Right lobe of liver (tissue), 6 donors: ENCODE measurements at regions not wholly inside any gene's neighbourhood (a gene's known extent, or its start where the extent isn't known, plus 50 kb on each side); places are given as distances from the start of the nearest gene placed in this dataset.

Experiments used
- ATAC-seq, 4 donors: fragments of 200-7000 bp; cut with Tn5 transposase; one replicate each; pipeline ENCODE4 v1.9.1; 2020; ENCODE audit warnings: mild to moderate bottlenecking in 4 of 4, moderate library complexity in 4 of 4
- DNase-seq, 3 donors: peaks; one replicate each; pipeline ENCODE4 v3.0.0-alpha.2; 2020
- H3K27ac ChIP-seq, 3 donors: fragments of 200-600 bp; one replicate each; pipeline ENCODE4 v1.8.0; 2022
- H3K27me3 ChIP-seq, 2 donors: fragments of 200-600 bp; one replicate each; pipeline ENCODE4 v1.8.0; 2022
- H3K36me3 ChIP-seq, 4 donors: fragments of 200-600 bp; sonication (generic) in 1 of 4; one replicate each; pipeline versions ENCODE4 v1.5.1 to v1.8.0; 2017 to 2022; ENCODE audit warnings: control low read depth in 1 of 4
- H3K4me1 ChIP-seq, 4 donors: fragments of 200-600 bp; sonication (generic) in 1 of 4; one replicate each; pipeline versions ENCODE4 v1.5.1 to v1.8.0; 2017 to 2022; ENCODE audit warnings: control low read depth in 1 of 4
- H3K4me3 ChIP-seq, 3 donors: fragments of 200-600 bp; one replicate each; pipeline ENCODE4 v1.8.0; 2022
- H3K9me3 ChIP-seq, 4 donors: fragments of 200-600 bp; sonication (generic) in 1 of 4; one replicate each; pipeline versions ENCODE4 v1.5.1 to v1.8.0; 2017 to 2022; ENCODE audit warnings: control low read depth in 1 of 4
- POLR2A ChIP-seq: fragments of 450-650 bp; IDR thresholded peaks from one replicate; pipeline ENCODE4 v1.6.1; 2017; ENCODE audit warnings: antibody characterized with exemption, mild to moderate bottlenecking
- WGBS: methylation state at CpG from one replicate; pipeline ENCODE4 v1.1.6; 2018; ENCODE audit warnings: low coverage, low lambda C conversion rate; ENCODE audit not compliant: insufficient coverage; ENCODE audit errors: missing lambda C conversion rate; 5-methylcytosine and 5-hydroxymethylcytosine counted together
- intact Hi-C, 2 donors: fragments of 100-400 bp; cut with DNase I; formaldehyde crosslinking; loops; one replicate each; pipeline versions ENCODE4 v1.11.2 to v1.14.1; 2022
- TF ChIP-seq, protein P1 (sequence below), 4 donors: fragments of 200-600 bp in 3 of 4; fragments of 450-650 bp in 1 of 4; IDR thresholded peaks; one replicate each; pipeline versions ENCODE4 v1.5.1 to v1.8.0; 2016 to 2022; ENCODE audit warnings: antibody characterized with exemption in 4 of 4, mild to moderate bottlenecking in 2 of 4
- donor health status: DM: no; HTN: yes; CAD: no.
- donor health status: DM: no; HTN: no; CAD: no.
- donor health status: DM: no; HTN: no; CAD: no.
- donor health status: DM: no; HTN: yes; CAD: no.
- donor health status: DM: no; HTN: yes; CAD: no.

DNA sequence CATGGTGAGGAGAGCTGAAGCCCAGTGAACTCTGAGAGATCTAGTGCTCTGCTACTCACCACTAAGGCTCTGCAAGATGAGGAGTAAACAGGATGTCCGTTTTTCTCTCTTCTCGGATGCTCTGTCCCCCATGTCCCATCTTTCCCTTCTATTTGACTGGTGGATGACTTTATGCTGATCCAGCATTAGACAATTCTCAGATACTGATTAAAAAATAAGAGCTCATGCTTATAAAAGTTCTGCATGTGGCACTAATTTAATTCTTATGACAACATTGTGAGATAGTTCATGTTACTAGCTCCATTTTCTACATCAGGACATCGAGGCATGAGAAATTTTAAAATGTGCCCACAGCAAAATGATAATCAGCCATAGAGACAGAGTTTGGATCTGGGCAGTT, 77.0 kb downstream of the HMHB1 start:
- H3K27ac ChIP-seq = no peak overlapping the region
- H3K9me3 ChIP-seq = no peaks in the 10 kb centered on the region
- WGBS = 81% methylated on average over 3 of the region's 3 CpGs
- no peaks in the 10 kb centered on the region for H3K27me3 ChIP-seq
- ATAC-seq (no peak), DNase-seq (no peak)
- intact Hi-C loops = no loop called here
- TF ChIP-seq POLR2A = no peak
- TF ChIP-seq, protein P1, sequence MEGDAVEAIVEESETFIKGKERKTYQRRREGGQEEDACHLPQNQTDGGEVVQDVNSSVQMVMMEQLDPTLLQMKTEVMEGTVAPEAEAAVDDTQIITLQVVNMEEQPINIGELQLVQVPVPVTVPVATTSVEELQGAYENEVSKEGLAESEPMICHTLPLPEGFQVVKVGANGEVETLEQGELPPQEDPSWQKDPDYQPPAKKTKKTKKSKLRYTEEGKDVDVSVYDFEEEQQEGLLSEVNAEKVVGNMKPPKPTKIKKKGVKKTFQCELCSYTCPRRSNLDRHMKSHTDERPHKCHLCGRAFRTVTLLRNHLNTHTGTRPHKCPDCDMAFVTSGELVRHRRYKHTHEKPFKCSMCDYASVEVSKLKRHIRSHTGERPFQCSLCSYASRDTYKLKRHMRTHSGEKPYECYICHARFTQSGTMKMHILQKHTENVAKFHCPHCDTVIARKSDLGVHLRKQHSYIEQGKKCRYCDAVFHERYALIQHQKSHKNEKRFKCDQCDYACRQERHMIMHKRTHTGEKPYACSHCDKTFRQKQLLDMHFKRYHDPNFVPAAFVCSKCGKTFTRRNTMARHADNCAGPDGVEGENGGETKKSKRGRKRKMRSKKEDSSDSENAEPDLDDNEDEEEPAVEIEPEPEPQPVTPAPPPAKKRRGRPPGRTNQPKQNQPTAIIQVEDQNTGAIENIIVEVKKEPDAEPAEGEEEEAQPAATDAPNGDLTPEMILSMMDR (IDR thresholded peaks at IDR 0.05) = no peak
- no peak overlapping the region for H3K4me3 ChIP-seq
- H3K36me3 ChIP-seq = no peaks in the 10 kb centered on the region
- H3K4me1 ChIP-seq = no peaks in the 10 kb centered on the region

DNA sequence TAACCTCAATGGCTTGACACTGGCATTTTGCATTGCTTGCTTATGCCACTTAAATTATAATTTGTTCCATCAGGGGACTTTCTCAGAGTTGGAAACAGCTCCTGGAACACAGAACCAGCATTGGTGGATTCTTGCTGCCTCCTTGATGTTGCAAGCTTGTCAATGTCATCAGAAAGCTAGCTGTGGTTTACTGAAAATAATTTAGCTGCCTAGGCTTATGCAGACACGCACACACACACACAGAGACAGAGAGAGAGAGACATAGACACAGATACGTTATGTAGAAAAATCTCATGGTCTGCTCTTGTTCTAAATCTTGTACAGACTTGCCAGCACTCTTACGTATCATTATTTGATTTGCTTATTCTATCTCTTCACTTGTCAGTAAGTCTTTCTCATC, 78.0 kb downstream of the HMHB1 start:
- 87% methylated on average over 3 of the region's 3 CpGs for WGBS
- no peak overlapping the region for H3K4me3 ChIP-seq
- H3K36me3 ChIP-seq = no peaks in the 10 kb centered on the region
- no peaks in the 10 kb centered on the region for H3K9me3 ChIP-seq
- no peak overlapping the region for H3K27ac ChIP-seq
- TF ChIP-seq, protein P1 (IDR thresholded peaks at IDR 0.05) = no peak
- no peak for TF ChIP-seq POLR2A
- intact Hi-C loops = no loop called here
- ATAC-seq (no peak), DNase-seq (no peak)
- H3K27me3 ChIP-seq = no peaks in the 10 kb centered on the region
- H3K4me1 ChIP-seq = no peaks in the 10 kb centered on the region

DNA sequence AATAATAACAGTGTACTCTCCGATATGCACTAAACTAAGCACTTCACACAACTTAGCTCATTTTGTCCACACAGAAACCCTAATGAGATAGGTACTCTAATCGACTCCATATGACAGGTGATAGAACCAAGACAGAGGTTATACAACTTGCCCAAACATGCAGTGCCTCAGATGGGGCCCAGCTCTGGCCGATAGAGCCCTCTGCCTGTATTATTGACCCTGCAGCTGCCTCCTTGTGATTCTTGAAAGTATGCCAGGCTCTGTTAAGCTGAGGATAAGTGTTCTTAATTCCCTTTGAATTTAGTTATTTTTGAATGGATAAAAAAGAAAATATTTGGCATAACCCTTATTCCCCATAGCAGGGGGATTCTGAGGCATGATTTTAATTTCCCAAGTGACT, 78.5 kb downstream of the HMHB1 start:
- ATAC-seq = no peak
- no peaks in the 10 kb centered on the region for H3K36me3 ChIP-seq
- DNase-seq = no peak
- no peak overlapping the region for H3K27ac ChIP-seq
- 52% methylated on average over 3 of the region's 3 CpGs for WGBS
- no peaks in the 10 kb centered on the region for H3K27me3 ChIP-seq
- H3K4me3 ChIP-seq = no peak overlapping the region
- H3K4me1 ChIP-seq = no peaks in the 10 kb centered on the region
- intact Hi-C loops = no loop called here
- H3K9me3 ChIP-seq = no peaks in the 10 kb centered on the region
- no peak for TF ChIP-seq POLR2A
- TF ChIP-seq, protein P1 (IDR thresholded peaks at IDR 0.05) = no peak

DNA sequence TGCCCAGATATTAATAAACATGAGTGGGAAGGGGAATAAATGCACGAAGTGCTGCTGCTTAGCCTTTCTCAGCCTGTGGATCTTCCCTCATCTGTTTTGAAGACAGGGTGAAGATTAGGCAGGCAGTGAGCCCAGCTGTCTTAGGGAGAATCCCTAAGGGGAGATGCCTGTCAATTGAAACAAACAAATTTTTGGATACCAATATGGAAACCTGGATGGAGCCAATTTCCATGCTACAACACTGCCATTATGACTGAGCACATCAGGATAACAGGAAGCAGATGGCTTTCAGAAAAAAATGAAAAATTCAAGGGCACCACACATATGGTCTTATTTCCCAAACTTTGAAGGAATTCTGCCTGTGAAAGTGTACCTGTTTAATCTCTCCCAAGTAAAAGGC, 80.3 kb downstream of the HMHB1 start:
- TF ChIP-seq, protein P1 (IDR thresholded peaks at IDR 0.05) = no peak
- TF ChIP-seq POLR2A = no peak
- peaks cover 0 to 6% (median 0%) of the 10 kb centered on the region in 4 donors for H3K4me1 ChIP-seq
- H3K9me3 ChIP-seq = no peaks in the 10 kb centered on the region
- 86% methylated on average over 1 of the region's 1 CpG for WGBS
- H3K36me3 ChIP-seq = no peaks in the 10 kb centered on the region
- DNase-seq (no peak), ATAC-seq (no peak)
- no peak overlapping the region for H3K27ac ChIP-seq
- H3K4me3 ChIP-seq = no peak overlapping the region
- no peaks in the 10 kb centered on the region for H3K27me3 ChIP-seq
- intact Hi-C loops = no loop called here

DNA sequence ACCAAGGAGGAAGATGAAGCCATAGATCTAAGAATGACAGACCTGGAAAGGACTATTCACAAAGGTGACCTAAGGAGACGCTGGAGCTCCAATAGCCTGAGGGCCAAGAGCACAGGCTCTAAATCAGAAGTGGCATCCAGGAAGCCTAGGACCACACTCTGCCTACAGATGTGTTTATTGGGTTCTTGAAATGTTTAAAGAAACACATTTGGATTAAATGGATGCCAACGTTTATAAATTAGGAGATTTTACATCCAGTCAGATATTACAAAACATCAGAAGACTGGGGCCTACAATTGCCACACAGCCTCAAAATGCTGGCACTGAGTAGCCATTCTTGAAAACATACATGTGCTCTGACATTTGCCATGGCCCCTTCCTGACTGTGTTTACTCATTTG, 80.9 kb downstream of the HMHB1 start:
- DNase-seq (no peak), ATAC-seq (no peak)
- no peaks in the 10 kb centered on the region for H3K9me3 ChIP-seq
- H3K36me3 ChIP-seq = no peaks in the 10 kb centered on the region
- no peak for TF ChIP-seq POLR2A
- TF ChIP-seq, protein P1 (IDR thresholded peaks at IDR 0.05) = no peak
- H3K27me3 ChIP-seq = no peaks in the 10 kb centered on the region
- WGBS = 67% methylated on average over 2 of the region's 2 CpGs
- no peak overlapping the region for H3K27ac ChIP-seq
- H3K4me3 ChIP-seq = no peak overlapping the region
- peaks cover 0 to 6% (median 0%) of the 10 kb centered on the region in 4 donors for H3K4me1 ChIP-seq
- intact Hi-C loops = no loop called here
